NB4 (cell line): ENCODE measurements at regions not wholly inside any gene's neighbourhood (a gene's known extent, or its start where the extent isn't known, plus 50 kb on each side); places are given as distances from the start of the nearest gene placed in this dataset.
"Not testable (repeated sequence)": the region's sequence is repeated elsewhere in the genome, so short reads cannot be mapped to it uniquely, and the experiment has no call there.

ENCODE experiments used
- DNase-seq: peaks from one replicate; pipeline ENCODE4 v3.0.0; 2010; ENCODE audit warnings: low read depth
- H3K4me3 ChIP-seq: one replicate; pipeline ENCODE4 v1.5.1; 2011; ENCODE audit warnings: mild to moderate bottlenecking, low read depth, low read length, moderate library complexity
- CTCF ChIP-seq: IDR thresholded peaks from one replicate; pipeline ENCODE4 v1.5.1; 2012; ENCODE audit warnings: low read depth, low read length
- MAX ChIP-seq: IDR thresholded peaks from 2 replicates; pipeline ENCODE4 v1.6.1; 2011; ENCODE audit warnings: low read depth, low read length
- MYC ChIP-seq: IDR thresholded peaks from 2 replicates; pipeline ENCODE4 v1.6.1; 2011; ENCODE audit warnings: low read depth, low read length
- POLR2A ChIP-seq: IDR thresholded peaks from 2 replicates; pipeline ENCODE4 v1.6.1; 2011; ENCODE audit warnings: mild to moderate bottlenecking; ENCODE audit not compliant: insufficient read length; ENCODE audit errors: extremely low read depth

- no peak overlapping the region for H3K4me3 ChIP-seq
- DNase-seq, result no peak
- TF ChIP-seq CTCF, result no peak
- no peak for TF ChIP-seq POLR2A
- no peak for TF ChIP-seq MYC
- no peak for TF ChIP-seq MAX
Measured at GRCh38 chr4:160567634-160568033, 1464.8 kb downstream of the RAPGEF2 start.

- H3K4me3 ChIP-seq, result no peak overlapping the region
- TF ChIP-seq POLR2A, result no peak
- no peak for TF ChIP-seq MYC
- no peak for DNase-seq
Measured at GRCh38 chr4:160570271-160570670, 1467.4 kb downstream of the RAPGEF2 start.

DNA sequence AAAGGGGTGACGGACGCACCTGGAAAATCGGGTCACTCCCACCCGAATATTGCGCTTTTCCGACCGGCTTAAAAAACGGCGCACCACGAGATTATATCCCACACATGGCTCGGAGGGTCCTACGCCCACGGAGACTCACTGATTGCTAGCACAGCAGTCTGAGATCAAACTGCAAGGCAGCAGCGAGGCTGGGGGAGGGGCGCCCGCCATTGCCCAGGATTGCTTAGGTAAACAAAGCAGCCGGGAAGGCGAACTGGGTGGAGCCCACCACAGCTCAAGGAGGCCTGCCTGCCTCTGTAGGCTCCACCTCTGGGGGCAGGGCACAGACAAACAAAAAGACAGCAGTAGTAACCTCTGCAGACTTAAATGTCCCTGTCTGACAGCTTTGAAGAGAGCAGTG lies 1471.4 kb downstream of the RAPGEF2 start:
- not testable (repeated sequence) for DNase-seq, H3K4me3 ChIP-seq

- DNase-seq, result no peak
- no peak overlapping the region for H3K4me3 ChIP-seq
- TF ChIP-seq CTCF (no peak), MAX (no peak), MYC (no peak), POLR2A (no peak)
Measured at GRCh38 chr4:160580581-160580980, 1477.7 kb downstream of the RAPGEF2 start.

- DNase-seq, result no peak
- TF ChIP-seq MYC (no peak), CTCF (no peak), POLR2A (no peak), MAX (no peak)
- H3K4me3 ChIP-seq, result no peak overlapping the region
Measured at GRCh38 chr4:160592258-160592657, 1489.4 kb downstream of the RAPGEF2 start.

GRCh38 chr4:160595646-160596045 lies 1492.8 kb downstream of the RAPGEF2 start:
- no peak for DNase-seq
- no peak for TF ChIP-seq MYC
- no peak for TF ChIP-seq POLR2A
- no peak for TF ChIP-seq MAX
- no peak for TF ChIP-seq CTCF
- H3K4me3 ChIP-seq, result no peak overlapping the region

- no peak overlapping the region for H3K4me3 ChIP-seq
- DNase-seq, result no peak
- TF ChIP-seq POLR2A (no peak), MAX (no peak), MYC (no peak), CTCF (no peak)
Measured at GRCh38 chr4:160604541-160604940, 1501.7 kb downstream of the RAPGEF2 start.
